ENCODE measurements at regions not wholly inside any gene's neighbourhood (a gene's known extent, or its start where the extent isn't known, plus 50 kb on each side); places are given as distances from the start of the nearest gene placed in this dataset.

DNA sequence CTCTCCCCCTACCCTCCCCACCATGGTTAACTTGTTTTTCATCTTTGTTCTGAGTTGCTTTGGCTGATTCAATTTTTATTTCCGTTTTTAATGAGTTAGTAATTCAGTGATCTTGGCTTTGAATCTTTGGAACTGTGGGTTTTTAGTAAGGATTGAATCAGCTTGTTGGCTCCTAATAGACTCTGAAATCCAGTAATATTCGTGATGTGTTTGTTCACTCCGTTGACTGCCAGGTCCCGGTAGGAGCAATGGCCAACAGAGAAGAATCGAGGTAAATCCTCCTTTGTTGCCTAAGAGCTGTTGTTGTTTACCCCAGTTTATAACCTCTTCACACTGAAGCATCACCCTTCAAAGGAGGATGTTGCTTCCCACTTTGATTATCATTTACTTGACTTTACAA lies 92.7 kb downstream of the PCSK1 start:
- no peak for DNase-seq

DNA sequence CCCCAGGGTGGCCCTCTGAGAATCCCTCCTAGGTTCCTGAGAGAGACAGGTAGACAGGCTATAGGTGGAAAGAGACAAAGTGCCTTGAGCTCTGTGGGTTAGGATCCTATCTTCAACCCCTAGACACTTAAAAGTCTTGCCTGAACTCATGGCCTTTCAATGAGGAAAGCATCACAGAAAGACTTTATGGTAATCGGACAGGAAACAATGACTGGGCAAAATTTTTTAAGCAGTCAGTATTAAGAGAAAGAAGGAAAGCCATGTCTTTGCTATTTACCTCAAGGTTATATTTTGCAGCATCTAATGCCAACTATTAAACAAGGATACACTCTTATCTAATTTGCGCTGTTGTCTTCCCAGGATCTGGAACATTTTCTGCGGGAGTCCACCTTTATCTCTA lies 93.2 kb downstream of the PCSK1 start:
- no peak for DNase-seq

DNA sequence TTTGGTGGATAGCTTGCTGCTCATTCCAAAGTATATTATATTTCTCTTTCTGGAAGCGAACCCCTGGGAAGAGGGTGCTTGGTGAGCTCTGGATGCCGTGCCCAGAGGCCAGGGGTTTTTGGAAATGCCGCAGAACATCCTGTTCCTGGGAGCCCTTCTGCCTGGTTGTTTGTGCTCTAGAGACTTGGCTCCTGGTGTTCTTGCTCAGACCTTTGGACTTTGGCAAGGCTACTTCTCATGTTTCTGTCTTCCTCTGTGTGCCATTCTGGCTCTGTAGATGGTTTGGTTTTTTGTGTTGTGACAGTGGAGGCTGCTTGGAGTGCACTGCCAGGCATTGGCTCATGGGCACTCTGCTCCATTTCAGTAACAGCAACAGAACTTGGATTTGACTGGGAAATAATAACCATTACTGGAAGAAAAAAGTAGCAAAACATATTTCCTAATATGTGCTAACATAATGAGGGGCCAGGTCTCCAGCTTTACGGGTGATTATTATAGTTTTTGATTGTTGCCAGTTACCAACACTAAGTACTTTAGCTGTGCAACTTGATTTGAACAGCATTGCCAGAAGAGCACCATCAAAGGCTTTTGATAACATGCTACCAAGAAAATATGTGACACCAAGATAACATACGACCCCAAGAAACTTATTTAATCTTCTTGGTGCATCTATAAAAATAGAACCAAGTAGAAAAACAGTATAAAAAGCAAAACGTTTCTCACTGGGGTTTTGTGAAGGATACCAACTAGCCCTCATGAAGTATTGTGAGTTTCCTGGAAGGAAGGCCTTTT lies 94.2 kb downstream of the PCSK1 start:
- no peak for DNase-seq

DNA sequence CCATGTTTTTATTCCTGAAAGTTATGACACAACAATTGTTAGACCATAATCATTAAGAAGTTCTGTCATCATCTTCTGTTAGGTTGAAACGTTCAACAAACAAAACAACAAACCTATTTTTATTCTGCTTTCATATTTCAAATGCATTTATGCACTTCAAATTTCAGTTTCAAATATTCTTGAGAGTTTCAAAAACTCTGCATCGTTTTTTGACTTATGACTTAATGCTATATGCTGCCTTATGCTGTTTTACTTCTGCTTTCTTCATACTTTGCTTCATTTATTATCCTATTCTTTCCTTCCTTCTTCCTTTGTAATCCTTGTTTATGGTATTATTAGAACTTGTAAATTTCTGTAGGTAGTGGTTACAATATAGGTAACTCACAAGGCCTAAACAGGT lies 95.0 kb downstream of the PCSK1 start:
- no peak for DNase-seq

DNA sequence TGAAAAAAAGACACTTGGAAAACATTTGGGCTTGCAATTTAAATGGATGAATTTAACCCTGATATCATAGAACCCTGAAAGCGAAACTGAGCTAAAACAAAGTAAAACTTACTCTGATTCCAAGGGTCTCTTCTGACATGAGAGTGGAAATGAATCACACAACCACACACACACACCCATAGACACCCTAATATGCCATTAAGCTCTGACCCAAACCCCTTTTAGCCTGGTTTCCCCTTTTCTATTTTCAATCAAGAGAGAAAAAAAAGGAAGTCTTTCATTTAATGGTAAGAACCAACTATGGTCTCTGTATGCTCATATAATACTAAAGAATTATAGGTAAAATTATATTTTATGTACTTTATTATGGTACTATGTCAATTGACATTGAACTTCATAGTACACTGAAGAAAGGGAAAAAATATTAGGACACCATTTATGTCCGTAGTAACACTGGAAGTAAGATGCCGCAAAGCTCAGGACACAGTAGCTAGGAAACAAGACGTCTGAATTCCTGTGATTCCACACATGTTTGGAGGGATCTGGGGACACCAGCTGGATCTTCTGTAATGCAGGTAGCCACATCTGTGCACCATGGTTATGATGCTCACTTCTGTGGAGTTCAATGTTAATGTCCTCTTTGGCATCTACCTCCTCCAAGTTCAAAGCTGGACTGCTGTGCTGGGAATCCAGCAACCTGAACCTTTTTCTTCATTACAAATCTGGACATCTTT lies 95.8 kb downstream of the PCSK1 start:
- no peak for DNase-seq

DNA sequence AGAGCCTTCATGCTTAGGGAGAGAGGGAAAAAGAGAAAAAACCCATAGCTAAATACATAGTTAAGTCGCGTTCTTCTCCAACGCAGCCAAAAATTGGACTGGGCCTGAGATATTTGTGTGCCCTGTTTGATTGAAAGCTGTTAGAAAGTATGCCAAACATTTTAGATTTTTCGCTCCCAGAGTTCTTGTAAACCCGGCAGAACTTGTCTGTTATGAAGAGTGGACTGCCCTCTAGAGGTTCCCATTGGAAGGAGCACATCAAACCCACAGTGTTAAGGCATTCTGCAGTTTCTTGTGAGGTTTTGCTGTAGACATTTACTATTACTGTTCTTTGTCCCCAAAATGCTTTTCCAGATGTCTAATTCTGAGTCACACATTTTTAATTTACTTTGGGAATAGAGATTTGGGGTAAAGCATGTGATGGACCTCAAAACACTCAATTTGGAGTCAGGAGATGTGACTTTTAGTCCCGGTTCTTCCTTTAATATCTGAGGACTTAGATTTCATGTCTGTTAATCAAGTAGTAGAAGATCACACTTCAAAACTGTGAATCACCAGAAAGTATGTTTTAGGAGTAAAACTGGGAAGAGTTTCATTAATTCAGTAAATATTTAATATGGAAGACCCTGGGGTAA lies 96.6 kb downstream of the PCSK1 start:
- DNase-seq, result peak; percentile 77

DNA sequence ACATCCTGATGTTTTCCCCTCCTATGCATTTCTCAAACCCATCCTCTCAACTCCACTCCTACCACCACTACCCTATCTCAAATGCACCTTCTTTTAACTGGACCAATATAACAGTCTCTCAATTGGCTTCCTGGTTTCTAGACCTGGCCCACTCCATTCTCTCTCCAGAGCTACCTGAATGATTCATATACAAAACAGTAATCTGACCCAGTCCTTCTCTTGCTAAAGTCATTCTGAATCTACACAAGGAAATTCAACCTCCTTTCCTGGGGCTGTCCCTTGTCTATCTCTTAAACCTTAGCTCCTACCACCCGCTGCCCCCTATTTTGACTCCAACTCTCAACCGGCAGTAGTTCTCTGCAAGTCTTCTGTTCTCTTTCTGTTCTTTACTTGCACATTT lies 97.2 kb downstream of the PCSK1 start:
- DNase-seq, result no peak

DNA sequence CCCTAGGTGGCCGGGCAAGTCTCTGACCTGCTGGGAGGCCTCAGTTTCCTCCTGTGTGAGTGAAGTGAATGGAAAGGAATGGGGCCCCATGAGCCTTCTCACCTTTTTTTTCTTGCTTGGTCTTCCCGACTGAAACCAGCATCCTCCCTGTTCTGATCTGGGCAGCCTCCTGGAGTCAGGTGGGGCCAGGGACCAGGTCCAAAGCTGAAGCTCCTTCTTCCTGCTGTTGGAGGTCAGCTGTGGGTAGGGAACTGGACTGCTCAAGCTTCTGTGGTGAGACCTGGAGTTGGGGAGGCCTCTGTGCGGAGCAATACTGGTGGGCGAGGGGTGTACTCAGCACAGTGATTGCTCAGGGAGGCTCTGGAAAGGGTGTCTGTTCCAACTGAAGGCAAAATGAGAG lies 99.7 kb downstream of the PCSK1 start:
- no peak for DNase-seq

DNA sequence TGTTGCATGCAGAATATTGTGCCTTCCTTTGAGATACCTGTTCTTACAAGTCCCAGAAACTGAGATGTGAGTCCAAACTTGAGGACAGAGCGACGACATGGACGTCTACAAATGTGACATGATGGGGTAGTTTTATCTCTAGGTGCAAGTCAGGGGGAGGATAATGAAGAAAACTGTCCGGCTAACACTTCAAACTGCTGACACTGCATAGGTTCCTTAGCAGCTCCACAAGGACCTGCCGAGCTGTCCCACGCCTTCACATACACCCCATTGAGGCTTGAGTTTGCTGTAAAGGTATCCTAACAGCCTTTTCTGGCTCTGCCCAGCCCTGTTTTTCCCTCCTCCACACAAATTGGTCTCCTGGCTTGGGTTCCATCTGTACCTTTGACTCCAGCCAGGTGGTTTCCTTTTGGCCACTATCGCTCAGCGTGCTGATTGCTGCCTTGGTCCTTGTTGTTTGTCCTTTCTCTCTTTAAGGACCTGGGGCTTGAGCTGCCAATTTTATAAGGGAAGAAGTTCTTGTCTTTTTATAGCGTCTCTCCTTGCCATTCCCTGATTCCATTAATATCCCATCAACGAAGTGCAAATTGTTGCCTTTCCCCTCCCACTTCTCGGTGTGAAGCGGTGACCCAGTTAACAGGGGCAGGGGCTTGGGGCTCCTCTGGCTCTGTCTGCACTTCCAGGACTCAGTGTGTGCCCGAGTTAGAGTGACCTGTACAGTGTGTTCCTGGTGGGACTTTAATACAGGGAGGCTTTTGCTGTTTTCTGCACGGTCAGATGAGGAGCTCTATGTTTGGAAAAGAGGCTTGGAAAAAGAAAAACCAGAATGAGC lies 100.3 kb downstream of the PCSK1 start:
- DNase-seq, result no peak

DNA sequence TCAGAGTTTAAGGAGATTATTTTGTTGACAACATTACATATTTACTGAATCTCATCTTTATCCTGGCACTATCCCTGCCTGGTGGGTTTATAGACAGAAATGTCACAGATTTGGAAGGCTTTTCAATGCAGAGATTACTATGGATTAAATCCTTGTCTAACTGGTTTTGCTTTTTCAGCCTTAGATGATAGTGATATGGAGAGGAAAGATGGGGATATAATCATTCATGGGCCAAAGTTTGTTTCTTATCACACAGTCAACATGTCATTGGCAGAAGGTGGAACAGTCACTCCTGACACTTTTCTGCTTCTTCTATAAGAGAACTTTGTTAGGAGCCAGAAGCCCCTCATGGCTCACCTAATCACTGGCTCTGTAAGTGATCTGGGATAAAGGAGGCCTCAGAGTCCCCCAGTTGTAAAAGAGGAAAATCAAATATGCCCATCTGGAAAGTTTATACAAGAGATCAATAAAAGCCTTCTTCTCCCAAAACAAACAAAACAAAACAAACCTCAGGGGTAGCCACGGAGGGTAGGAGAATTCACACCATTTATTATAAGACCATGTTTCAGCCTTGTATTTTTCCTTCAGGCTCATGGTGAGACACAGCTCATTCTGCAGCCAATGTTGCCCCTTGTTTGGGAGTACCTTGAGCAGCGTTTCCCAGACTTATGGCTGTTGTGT lies 101.2 kb downstream of the PCSK1 start:
- no peak for DNase-seq

DNA sequence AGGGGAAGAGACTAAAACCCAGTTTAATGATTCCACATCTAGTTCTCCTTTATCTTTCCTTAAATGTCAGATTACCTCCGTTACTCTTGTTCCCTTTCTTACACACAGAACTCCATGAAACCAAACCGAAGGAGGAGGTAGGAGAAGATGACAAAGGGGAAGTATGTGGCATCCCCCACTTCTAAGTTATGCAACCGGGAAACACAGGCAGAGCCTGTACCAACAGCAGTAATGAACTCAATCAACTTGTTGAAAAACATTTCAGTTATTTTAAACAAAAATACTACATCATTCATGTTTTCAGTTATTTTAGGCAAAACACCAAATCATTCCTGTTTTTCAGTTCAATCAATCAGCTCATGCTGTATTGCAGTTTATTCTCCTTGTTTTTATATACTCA lies 101.8 kb downstream of the PCSK1 start:
- DNase-seq, result no peak

DNA sequence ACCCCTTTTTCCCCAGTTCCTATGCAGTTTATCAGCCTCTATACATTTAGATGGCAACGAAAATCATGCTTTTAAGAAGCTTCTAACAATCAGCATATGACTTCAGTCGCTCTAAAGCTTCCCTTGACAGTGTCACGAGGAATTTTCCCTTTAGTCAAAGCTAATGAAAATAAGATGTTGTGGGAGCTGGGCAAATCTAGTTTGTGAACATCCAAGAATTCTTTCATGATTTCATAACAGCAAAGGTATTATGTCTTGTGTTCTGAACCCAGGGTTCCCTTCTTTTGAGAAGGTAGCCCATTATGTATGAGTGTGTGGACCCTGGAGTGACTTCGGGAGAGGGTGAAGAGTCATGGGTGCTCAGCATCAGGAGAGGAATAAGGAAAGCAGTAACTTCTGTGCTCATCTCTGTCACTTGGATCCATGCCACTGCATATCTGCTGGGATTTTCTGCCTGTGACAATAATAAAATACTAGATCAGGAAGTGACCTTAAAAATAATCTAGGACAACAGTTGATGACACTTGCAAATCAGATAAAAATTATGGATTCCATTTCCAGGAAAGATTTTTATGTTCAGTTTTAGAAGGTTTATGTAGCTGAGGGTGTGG lies 102.4 kb downstream of the PCSK1 start:
- DNase-seq, result no peak

DNA sequence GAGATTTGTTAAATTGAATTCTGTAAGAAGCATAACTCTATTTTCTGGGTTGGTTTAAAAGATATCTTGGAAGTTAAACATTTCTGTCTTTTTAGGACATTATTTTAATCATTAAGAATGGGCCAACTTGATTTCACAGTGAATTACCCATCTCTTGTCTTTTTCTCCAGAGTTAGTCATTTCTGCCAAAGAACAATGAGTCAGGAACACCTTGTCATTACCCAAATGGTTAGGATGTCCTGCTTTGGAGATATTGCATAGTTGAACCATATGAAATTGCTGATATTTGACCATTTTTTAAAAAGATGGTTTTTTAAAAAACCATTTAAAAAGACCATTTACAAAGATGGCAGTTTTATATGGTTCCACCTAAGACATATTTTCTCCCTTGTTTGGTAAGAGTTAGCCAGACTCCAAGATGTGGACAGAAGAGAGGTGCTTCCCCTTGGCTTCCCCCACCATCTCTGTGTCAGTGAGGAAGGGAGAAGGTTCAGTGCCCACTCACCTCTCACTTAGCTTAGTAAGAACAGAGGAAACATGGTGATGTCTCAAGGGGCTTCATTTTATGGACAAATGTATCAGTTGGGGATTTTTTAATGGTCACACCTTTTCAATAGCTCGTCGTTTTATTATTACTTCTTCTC lies 103.0 kb downstream of the PCSK1 start:
- DNase-seq, result no peak

DNA sequence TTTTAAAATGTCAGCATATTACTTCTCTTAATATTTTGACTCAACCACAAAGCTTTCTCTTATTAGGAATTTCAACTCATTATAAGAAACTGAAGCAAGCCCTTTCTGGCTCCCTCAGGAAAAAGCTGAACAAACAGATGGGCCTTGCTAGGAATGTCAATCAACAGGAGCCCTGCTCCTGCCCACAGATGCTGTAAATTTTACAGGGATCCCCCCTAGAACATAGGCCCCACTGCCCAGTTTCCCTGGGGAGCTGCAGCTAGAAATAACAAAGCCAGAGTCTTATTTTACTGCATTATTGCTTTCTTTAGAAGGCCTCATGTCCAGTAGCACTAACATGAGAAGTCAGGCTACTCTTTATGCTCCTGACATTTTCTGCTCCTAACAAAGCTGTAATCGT lies 103.8 kb downstream of the PCSK1 start:
- DNase-seq, result no peak

DNA sequence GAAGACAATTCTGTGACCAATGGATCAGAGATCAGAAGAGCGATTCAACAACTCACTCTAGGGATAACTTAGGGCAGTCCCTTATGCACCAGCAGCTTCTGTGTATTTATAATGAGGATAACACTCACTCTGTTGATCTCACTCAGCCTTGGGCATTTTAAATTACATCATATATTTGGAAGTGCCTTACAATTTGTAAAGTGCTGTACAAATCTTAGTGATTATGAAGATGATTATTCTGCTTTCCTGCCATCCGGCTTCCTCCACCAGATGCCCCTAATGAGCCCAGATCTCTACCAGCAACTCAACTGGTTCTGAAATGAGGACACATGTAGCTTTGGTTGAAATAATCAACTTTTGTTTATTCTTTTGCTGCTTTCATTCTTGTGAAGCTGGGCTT lies 105.3 kb downstream of the PCSK1 start:
- no peak for DNase-seq

DNA sequence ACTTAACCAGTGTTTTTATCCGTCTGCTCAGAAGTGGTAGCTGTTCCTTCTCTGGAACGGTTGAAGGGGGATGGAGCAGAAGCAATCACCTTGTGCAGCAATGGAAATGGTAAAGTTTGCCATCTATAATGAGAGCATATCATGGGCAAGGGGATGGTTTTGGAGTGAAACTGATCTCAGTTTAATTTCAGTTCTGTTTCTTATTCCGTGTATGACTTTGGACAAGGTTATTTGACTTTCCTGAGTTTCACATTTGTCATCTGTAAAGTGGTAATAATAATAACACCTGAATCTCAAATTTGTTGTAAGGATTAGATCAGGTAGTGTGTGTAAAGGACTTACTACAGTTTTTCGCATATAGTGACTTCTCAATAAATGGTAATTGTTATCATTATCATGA lies 106.1 kb downstream of the PCSK1 start:
- DNase-seq, result no peak

DNA sequence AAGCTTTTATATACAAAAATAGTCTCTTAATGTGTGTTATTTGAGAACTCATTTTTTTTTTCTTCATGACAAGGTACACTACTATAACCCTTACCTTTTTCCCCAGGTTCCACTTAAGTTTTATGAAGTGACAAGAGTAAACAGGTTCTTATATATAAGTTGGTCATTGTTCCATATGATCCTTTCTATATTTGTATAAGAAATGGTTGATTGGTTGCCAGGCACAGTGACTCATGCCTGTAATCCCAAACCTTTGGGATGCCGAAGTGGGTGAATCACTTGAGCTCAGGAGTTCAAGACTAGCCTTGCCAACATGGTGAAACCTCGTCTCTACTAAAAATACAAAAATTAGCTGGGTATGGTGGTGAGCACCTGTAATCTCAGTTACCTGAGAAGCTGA lies 108.3 kb downstream of the PCSK1 start:
- DNase-seq, result peak; percentile 53

DNA sequence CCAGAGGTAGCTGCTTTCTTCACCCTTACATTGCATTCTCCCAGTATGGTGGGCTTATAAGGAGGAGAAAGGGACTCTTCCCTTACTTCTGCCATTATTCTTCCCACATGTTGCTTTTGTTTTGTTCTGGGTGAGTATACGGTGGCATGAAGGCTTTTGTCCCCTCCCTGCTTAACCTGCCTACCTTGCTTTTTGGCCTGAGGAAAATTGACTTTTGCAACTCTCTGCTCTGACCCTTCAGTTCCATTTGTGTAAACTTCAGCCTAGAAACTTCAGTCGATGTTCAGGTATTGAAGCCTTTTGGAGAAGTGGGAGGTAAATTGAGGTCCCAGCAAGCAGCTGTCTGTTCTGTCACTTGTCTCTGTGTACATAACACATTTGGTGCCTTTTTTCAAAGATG lies 110.2 kb downstream of the PCSK1 start:
- DNase-seq, result no peak

DNA sequence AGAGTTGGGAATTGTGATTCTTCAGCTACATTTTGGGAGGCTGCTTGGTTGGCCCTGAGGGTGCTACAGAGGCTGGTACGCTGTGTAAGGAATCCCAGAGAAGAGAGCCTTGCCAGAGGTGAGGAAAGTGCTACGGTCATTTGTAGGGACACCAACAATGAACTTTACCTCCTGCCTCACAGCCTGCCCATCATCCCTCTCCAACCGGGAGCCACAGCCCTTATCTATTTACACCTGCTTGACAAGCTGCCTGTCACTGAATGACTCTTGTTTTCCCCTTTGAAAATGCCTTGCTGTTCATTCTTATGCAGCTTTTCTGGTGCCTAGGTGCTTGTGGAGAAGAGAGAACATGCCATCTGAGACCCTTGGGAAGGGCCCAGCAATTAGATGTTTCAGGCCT lies 110.8 kb downstream of the PCSK1 start:
- no peak for DNase-seq

DNA sequence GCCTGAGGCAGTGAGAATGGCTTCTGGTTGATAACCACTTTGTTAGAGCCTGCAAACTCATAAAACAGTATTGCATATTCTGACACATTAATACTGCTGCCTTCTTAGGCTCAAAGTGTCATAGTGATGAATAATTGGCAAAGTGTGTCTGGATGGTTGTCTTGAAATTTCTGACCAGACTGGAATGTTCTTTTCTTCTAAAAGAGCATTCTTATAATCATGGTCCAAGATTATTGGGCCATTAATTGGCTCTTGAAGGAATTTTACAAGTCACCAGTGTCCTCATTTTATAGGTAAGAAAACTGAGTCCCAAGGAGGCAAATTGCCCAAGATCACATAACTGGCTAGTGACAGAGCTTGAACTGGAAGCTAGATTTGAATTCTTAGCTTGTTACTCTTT lies 111.7 kb downstream of the PCSK1 start:
- DNase-seq, result no peak

DNA sequence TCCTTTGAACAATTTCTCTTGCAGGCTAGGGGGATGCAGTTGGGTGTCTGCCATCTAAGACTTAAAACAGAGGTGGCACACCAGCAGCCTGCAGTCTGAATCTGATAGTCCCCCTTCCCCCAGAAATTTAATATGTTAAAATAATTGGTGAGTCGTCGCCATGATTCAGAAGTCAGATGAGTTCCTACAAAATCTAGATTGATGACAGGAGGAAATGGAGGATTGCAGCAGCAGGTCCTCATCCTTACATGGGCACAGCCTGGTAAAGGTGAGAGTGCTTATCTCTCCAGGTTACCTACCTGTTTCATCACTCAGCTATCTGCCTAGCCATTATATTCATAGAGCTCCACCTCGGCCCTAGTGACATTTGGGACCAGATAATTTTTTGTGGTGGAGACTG lies 112.3 kb downstream of the PCSK1 start:
- DNase-seq, result no peak

Data from NCI-H510A treated with DMSO at 0.1 percent for 48 hours (cell line).